KMS-11 (cell line): ENCODE measurements at regions not wholly inside any gene's neighbourhood (a gene's known extent, or its start where the extent isn't known, plus 50 kb on each side); places are given as distances from the start of the nearest gene placed in this dataset.

Source experiments
- H2AFZ ChIP-seq: fragments of 200-600 bp; sonication (generic); 2 replicates; pipeline ENCODE4 v1.6.1; 2016; ENCODE audit warnings: antibody characterized with exemption, mixed run types, low read depth
- H3K27ac ChIP-seq: fragments of 200-600 bp; sonication (generic); 2 replicates; pipeline ENCODE4 v1.6.1; 2016; ENCODE audit warnings: mild to moderate bottlenecking, mixed run types
- H3K27me3 ChIP-seq: fragments of 200-600 bp; sonication (generic); 2 replicates; pipeline ENCODE4 v1.6.1; 2017; ENCODE audit warnings: mild to moderate bottlenecking, low read depth, mixed run types, moderate library complexity; ENCODE audit not compliant: insufficient read depth
- H3K36me3 ChIP-seq: fragments of 200-600 bp; sonication (generic); 2 replicates; pipeline ENCODE4 v1.6.1; 2017; ENCODE audit warnings: mild to moderate bottlenecking, mixed run types; ENCODE audit not compliant: insufficient read depth
- H3K4me1 ChIP-seq: fragments of 200-600 bp; sonication (generic); 2 replicates; pipeline ENCODE4 v1.6.1; 2016; ENCODE audit warnings: mild to moderate bottlenecking, low read depth, mixed run types; ENCODE audit not compliant: poor library complexity, severe bottlenecking
- H3K4me2 ChIP-seq: fragments of 200-600 bp; sonication (generic); 2 replicates; pipeline ENCODE4 v1.7.0; 2016; ENCODE audit warnings: mild to moderate bottlenecking, mixed run types
- H3K4me3 ChIP-seq: fragments of 200-600 bp; sonication (generic); IDR thresholded peaks from 2 replicates; pipeline ENCODE4 v1.6.1; 2017; ENCODE audit warnings: low read depth, low read length, mixed read lengths; ENCODE audit not compliant: insufficient read depth
- H3K79me2 ChIP-seq: fragments of 200-600 bp; sonication (generic); 2 replicates; pipeline ENCODE4 v1.6.1; 2016; ENCODE audit warnings: low read depth, mixed run types; ENCODE audit not compliant: insufficient read depth
- H3K9ac ChIP-seq: fragments of 200-600 bp; sonication (generic); 2 replicates; pipeline ENCODE4 v1.6.1; 2016; ENCODE audit warnings: mild to moderate bottlenecking, mixed run types
- H4K20me1 ChIP-seq: fragments of 200-600 bp; sonication (generic); 2 replicates; pipeline ENCODE4 v1.6.1; 2016; ENCODE audit warnings: mild to moderate bottlenecking, mixed run types; ENCODE audit not compliant: insufficient read depth
- CTCF ChIP-seq: fragments of 200-600 bp; sonication (generic); conservative IDR thresholded peaks from 2 replicates; pipeline ENCODE4 v1.6.1; 2017; ENCODE audit warnings: low read depth, mild to moderate bottlenecking, antibody characterized with exemption, low read length, moderate library complexity, mixed read lengths

GRCh38 chr2:196403471-196403870 lies 232.1 kb upstream of the STK17B start:
- Histone ChIP-seq H3K27ac (no peak overlapping the region), H3K4me1 (peaks cover 5% of the 10 kb centered on the region), H4K20me1 (no peaks in the 10 kb centered on the region), H2AFZ (no peak overlapping the region), H3K36me3 (no peaks in the 10 kb centered on the region), H3K27me3 (no peaks in the 10 kb centered on the region), H3K79me2 (no peaks in the 10 kb centered on the region), H3K4me2 (no peak overlapping the region), H3K9ac (no peak overlapping the region), H3K4me3 (no peak overlapping the region)
- no peak for TF ChIP-seq CTCF

GRCh38 chr2:196404276-196404675 lies 232.9 kb upstream of the STK17B start:
- no peaks in the 10 kb centered on the region for H3K27me3 ChIP-seq
- TF ChIP-seq CTCF = no peak
- H2AFZ ChIP-seq = no peak overlapping the region
- H3K9ac ChIP-seq = no peak overlapping the region
- H3K4me2 ChIP-seq = no peak overlapping the region
- peaks cover 5% of the 10 kb centered on the region for H3K4me1 ChIP-seq
- H4K20me1 ChIP-seq = no peaks in the 10 kb centered on the region
- no peak overlapping the region for H3K27ac ChIP-seq
- H3K4me3 ChIP-seq = no peak overlapping the region
- H3K79me2 ChIP-seq = no peaks in the 10 kb centered on the region
- no peaks in the 10 kb centered on the region for H3K36me3 ChIP-seq

GRCh38 chr2:196407675-196408264 lies 231.7 kb upstream of the CCDC150 start:
- H3K36me3 ChIP-seq = no peaks in the 10 kb centered on the region
- H3K4me3 ChIP-seq = no peak overlapping the region
- no peak overlapping the region for H3K27ac ChIP-seq
- H3K4me1 ChIP-seq = no peaks in the 10 kb centered on the region
- TF ChIP-seq CTCF = no peak
- no peaks in the 10 kb centered on the region for H3K27me3 ChIP-seq
- H3K9ac ChIP-seq = no peak overlapping the region
- H2AFZ ChIP-seq = no peak overlapping the region
- H3K79me2 ChIP-seq = no peaks in the 10 kb centered on the region
- H3K4me2 ChIP-seq = no peak overlapping the region
- H4K20me1 ChIP-seq = no peaks in the 10 kb centered on the region

GRCh38 chr2:196409376-196409775 lies 230.1 kb upstream of the CCDC150 start:
- H4K20me1 ChIP-seq = no peaks in the 10 kb centered on the region
- H3K4me1 ChIP-seq = no peaks in the 10 kb centered on the region
- no peak for TF ChIP-seq CTCF
- no peak overlapping the region for H3K27ac ChIP-seq
- H2AFZ ChIP-seq = no peak overlapping the region
- H3K4me3 ChIP-seq = no peak overlapping the region
- no peak overlapping the region for H3K4me2 ChIP-seq
- H3K36me3 ChIP-seq = no peaks in the 10 kb centered on the region
- H3K9ac ChIP-seq = no peak overlapping the region
- no peaks in the 10 kb centered on the region for H3K27me3 ChIP-seq
- H3K79me2 ChIP-seq = no peaks in the 10 kb centered on the region
